GM21786 (cell line): ENCODE measurements at regions not wholly inside any gene's neighbourhood (a gene's known extent, or its start where the extent isn't known, plus 50 kb on each side); places are given as distances from the start of the nearest gene placed in this dataset.

Experiments
- ATAC-seq: cut with Tn5 transposase; IDR thresholded peaks from one replicate; pipeline ENCODE4 v1.9.1; 2021; ENCODE audit not compliant: unreplicated experiment

GRCh38 chr5:8234179-8234770 is 365.3 kb downstream of the MTRR start:
- no peak for ATAC-seq

DNA sequence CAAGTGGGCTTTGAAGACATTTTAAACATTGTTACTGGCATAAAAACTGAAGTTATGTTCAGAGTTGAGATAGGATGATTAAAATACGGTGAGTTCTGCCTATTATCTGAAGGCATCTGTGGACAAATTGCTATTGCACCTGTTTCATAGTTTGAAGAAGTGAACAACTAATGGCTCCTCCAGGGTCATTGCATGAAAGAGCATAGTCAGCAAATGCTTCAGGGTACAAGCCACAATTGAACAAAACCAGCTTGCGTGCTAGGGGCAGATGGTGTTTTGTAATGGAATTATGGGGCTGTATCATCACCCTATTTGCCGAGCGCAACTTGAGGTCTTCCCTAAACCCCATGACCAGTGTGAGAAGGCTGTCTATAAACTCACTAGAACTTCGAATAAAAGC is 369.1 kb downstream of the MTRR start:
- no peak for ATAC-seq

DNA sequence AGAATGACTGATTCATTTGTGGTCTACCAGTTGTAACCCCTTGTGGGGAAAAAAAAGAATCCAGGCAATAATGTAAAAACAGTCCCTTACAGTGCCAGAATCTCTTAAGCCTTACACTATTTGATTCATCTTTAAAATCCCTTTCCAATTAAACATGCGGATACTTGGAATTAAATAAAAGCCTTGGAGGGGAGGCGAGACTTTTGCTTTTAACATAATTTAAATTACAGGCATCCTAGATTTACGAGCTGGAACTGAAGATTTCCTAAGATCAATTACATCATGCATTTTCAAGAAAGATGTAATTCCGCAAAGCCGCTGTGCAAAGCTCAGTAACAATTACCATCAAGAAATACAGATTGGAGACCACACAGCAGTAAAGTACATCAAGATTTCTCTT is 370.2 kb downstream of the MTRR start:
- ATAC-seq, result no peak

DNA sequence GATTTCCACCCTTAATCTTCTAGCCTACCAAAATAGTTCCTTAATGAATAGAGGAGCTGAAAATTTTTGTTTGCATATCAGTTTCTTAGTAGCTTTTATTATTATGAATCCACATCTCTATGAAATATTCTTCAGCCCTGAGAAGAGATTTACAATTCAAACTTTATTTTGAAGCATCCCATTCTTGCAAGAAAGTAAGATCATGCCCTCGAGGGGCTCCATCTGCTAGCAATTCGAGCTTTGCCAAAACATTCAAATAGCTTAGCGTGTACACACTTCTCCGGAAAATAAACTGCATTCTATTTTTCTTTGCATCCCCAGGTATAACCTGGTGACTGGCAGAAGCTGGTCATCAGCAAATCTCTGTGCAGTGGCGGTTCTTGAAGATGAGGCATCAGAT is 370.7 kb downstream of the MTRR start:
- no peak for ATAC-seq

DNA sequence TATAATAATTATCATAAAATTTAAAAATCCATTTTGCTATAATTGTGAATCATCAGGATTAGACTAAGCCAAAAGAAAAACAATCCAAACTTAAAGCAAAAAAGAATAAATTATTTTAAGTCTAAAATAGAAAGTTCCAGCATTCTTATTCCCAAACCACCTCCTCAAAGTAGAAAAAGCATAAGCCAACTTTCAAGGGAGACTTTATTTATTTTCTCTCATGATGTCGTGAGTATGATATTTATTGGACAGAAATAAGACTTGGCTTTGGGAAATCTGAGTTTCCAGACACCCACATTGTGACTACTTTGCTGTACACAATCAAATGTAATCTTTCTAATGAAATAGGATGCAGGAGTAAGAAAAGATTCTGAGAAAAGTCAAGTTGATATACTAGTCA is 372.1 kb downstream of the MTRR start:
- no peak for ATAC-seq

DNA sequence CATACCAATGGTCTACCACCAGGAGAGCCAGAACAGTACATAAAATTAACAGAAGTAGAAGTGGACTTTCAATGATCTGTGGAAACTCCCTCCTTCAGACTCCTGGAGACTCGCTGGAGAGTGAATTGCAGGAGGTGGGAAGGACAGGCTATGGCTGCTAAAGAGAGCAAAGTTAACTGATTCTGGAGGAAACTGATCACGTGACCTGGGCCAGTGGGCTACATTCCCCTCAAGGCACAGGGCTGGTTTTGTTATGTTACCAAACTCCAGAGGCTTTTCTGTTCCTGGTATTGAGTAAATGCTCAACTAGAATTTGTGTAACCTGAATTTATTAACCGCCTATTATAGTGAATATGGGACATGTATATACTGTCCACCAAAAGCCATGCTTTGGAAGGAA is 372.6 kb downstream of the MTRR start:
- no peak for ATAC-seq

DNA sequence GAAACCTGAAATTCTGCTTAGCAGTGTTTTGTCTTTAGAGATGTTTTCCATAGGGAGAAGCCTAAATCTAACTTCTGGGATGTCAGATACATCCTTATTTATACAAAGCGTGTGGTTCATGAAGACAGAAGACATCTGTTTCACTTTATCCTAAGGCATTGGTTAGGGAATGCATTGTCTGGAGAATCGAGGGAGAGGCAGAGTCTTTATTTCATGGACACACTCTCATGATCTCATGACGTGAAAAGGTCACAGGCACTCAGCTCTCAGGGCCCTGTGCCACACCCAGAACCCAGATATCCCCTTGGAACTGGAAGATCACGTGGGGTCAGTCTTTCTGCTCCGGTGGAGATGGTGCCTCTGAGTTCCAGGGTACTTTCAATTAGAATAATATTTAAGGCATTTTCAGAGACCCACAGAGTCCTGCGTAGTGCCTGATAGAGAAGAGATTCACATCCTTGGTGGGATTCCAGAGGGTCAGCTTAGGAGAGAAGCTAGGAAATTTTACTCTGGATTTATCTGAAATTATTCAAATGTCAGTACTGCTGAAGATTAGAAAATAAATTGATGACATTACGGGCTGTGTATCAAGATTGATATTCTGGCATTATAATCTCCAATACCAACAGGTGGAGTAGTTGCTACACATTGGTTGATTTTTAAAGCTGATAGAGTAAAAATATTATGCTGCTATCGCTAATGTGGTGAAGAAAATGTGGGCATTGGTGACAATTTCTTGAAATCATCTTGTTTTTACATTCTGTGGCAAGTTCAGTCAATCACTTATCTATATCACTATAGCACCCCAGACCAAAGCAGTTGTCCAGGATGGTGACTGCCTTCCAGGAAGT is 378.3 kb downstream of the MTRR start:
- ATAC-seq, result no peak

GRCh38 chr5:8253376-8253775 is 384.4 kb downstream of the MTRR start:
- no peak for ATAC-seq

DNA sequence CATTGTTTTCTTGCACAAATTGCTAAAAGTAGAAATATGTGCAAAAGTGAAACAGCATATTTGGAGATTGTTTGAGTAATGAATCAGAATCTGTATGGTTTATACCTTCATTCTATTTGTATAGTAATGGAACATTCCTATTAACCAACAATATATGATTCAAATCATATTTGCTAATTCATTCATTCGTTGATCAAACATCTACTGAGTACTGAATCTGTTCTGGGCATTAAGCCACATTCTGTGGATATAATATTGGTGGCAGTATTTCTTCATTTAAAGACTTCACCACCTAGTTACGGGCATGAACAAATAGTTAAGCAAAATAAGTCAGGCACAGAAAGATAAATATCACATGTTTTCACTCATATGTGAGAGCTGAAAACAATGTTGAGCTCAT is 385.7 kb downstream of the MTRR start:
- ATAC-seq, result no peak

- no peak for ATAC-seq
Observed at GRCh38 chr5:8258801-8259200, 389.9 kb downstream of the MTRR start.

DNA sequence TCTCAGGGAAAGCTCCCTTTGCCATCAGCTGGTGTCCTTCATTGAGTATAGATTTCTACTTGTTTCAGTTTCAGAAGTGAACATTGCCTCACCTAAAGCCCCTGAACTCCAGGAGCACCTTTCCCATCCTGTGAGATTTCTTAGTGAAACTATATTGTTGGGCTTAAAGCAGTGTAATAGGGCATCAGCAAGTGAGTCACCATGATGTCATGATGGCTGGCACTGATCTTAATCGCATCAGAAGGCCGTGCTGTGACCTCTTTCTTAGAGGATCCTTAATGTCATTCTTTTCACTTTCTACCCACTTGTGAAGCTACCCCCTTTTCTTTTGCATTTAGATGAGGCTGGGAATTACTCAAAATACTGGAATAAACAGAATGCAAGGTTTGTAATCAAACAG is 401.3 kb downstream of the MTRR start:
- no peak for ATAC-seq

DNA sequence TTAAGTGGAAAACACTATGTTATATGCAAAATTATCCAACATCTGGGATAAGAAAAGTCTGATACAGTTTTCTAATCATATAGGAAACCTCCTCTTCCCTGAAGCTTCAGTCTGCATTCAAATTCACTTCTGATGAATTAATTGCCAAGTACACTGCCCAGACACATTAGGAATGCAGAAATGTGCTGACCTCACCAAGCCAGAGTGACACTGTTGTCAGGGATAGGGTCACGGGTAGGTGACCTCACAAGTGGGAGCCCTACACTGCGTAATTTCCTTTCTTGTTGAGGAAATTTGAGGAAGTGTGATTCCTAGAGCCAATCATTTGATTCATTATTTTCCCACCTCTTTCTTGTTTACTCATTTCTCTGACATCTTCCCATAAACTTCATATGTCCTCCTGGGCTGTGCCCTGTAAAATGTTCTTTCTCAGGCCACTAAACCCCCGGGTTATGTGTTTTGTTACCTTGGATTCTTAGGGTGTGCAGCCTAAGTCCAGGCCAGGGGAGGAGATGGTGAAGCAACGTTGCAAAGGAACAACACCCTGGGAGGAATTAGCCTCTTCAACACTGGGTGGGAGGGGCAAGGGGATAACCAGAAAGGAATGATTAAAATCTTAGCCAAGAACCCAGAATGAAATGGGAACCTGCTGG is 411.9 kb downstream of the MTRR start:
- no peak for ATAC-seq

DNA sequence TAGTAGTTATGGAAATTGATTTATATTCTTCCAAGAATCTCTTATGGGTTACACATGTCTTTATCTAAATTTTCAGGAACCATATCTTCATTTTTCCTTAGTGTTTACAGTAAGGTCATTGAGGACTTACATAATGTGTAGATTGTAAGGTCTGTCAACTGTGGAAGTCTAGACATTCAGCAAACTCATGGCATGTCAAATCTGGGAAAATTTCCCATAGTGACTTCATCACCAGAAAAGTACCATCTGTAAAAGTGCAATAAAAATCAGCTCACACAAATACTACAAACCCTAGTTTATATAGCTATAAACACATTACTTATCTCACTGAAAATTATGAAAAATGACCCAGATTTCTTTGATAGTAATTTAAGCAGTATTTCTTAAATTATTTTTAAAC is 419.4 kb downstream of the MTRR start:
- no peak for ATAC-seq

- no peak for ATAC-seq
Observed at GRCh38 chr5:8288897-8289516, 420.1 kb downstream of the MTRR start.

GRCh38 chr5:8289779-8290178 is 420.8 kb downstream of the MTRR start:
- no peak for ATAC-seq

DNA sequence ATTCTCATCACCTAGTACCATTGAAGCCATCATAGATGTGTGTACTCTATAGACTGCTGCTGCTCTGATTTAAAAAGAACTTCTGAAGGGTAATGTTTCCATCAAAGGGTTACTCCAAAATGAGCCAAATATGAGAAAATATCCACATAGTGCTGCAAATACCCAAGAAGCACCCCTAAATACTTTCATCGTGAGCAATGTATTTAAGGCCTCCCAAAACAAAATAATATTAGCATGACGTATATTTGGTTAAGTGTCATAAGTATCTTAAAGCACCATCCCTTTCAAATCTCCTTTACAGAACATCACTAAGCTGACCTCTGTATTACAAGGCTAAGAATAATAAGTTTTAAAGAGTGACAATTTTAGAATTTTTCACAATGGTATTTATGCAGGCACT is 421.8 kb downstream of the MTRR start:
- no peak for ATAC-seq

DNA sequence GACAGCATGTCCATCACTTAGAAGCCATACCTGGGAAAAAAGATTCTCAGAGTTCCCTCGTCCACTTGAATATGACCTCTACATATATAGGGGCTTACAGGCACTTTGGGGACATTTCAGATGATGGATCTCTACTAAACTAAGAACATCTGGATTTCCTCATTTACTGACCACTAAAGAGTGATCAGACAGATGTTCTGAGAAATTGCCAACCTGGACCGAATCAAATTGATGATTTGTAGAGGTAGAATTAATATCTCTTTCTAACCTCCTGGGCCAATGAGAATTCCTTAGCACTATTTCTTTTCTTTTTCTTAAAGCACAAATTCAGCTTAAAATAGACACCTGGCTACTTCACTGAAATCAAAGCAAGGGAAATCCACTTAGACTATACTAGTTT is 422.7 kb downstream of the MTRR start:
- no peak for ATAC-seq

DNA sequence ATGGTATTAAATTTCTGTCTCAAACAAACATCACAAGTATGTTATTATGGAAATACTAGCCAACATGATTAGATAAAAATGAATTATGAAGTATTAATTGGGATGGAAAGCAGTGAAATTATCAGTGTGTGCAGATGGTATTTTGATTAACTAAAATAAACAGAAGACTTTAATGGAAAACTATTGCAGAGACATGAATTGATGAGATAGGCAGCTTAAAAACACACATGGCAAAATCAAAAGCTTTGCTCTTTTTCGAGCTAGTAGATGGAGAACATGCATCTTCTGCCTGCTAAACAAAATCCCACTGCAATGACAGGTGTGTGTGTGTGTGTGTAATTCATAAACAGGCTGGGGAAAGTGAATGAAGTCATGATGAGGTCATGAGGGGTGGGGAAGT is 426.2 kb downstream of the MTRR start:
- no peak for ATAC-seq

DNA sequence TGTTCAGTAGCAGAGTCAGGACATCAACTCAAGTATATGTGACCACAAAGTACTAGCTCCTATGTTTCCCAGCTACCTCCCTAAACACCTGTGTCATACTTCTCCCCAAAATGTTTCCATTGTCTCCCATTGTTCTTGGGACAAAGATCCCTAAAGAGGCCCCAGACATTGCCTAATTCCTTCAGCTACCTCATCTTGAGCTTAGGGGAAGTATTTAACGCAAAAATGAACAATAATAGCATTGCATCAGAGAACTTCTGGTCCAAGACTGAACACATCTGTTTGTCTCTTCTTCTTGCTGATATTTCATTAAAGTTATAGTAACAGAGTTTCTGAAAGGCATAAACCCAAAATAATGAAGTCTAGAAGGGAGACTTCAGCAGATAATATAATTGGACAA is 430.8 kb downstream of the MTRR start:
- ATAC-seq, result no peak

DNA sequence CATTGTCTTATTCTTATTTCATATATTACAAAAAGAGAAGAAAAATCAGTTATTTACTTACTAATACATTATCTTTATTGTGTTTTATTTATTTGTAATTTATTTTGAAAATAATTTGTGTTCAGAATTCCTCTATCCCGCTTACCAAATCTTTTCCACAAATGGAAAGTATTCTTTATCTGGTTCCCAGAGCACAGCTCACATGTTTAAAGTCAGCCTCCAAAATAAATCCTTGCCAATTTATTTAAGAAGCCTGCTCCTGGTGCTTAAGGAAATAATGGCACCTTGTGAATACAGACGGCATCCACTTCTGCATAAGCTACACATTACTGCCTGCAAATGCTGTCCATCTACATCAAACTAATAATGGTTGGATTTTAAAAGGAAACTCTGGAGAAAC is 435.4 kb downstream of the MTRR start:
- ATAC-seq, result no peak

DNA sequence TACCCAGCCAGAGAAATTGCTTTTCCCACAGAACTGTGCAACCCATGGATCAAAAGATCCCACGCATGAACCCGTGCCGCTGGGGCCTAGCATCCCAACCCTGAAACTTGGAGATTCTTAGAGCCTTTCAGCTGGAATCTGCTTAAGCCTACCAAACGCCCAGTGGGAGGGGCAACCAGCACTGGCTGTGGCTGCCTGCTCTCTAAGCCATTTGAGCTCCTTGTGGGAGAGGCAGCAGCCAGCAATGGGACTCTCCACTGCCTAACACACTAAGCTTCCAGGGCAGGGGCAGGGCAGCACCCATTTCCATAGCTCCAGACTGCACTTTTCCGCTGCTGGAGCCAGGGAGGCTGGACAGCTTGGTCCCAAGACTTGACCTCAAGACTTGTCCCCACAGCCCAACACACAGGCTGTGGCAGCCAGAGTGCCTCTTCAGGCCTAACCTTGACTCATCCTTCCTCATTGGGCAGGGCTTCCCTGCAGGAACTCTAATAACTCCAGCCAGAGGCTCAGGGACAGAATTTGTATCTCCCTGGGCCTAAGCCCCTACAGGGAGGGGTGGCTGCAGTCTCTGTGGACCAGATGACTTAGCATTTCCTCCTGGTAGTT is 437.4 kb downstream of the MTRR start:
- ATAC-seq, result no peak
